Rectal smooth muscle tissue (tissue), 1 donor: ENCODE measurements at regions not wholly inside any gene's neighbourhood (a gene's known extent, or its start where the extent isn't known, plus 50 kb on each side); places are given as distances from the start of the nearest gene placed in this dataset.

Experiments used
- H3K27ac ChIP-seq: one replicate; pipeline ENCODE4 v1.7.0; 2013; ENCODE audit warnings: low read depth, low read length, inconsistent platforms
- H3K27me3 ChIP-seq: one replicate; pipeline ENCODE4 v1.7.0; 2013; ENCODE audit warnings: low read length; ENCODE audit not compliant: control insufficient read depth, insufficient read depth
- H3K36me3 ChIP-seq: one replicate; pipeline ENCODE4 v1.7.0; 2013; ENCODE audit warnings: low read length; ENCODE audit not compliant: control insufficient read depth, insufficient read depth
- H3K4me1 ChIP-seq: one replicate; pipeline ENCODE4 v1.7.0; 2013; ENCODE audit warnings: low read length; ENCODE audit not compliant: control insufficient read depth, insufficient read depth
- H3K4me3 ChIP-seq: one replicate; pipeline ENCODE4 v1.7.0; 2013; ENCODE audit warnings: low read length
- H3K9ac ChIP-seq: one replicate; pipeline ENCODE4 v1.7.0; 2013; ENCODE audit warnings: low read length

DNA sequence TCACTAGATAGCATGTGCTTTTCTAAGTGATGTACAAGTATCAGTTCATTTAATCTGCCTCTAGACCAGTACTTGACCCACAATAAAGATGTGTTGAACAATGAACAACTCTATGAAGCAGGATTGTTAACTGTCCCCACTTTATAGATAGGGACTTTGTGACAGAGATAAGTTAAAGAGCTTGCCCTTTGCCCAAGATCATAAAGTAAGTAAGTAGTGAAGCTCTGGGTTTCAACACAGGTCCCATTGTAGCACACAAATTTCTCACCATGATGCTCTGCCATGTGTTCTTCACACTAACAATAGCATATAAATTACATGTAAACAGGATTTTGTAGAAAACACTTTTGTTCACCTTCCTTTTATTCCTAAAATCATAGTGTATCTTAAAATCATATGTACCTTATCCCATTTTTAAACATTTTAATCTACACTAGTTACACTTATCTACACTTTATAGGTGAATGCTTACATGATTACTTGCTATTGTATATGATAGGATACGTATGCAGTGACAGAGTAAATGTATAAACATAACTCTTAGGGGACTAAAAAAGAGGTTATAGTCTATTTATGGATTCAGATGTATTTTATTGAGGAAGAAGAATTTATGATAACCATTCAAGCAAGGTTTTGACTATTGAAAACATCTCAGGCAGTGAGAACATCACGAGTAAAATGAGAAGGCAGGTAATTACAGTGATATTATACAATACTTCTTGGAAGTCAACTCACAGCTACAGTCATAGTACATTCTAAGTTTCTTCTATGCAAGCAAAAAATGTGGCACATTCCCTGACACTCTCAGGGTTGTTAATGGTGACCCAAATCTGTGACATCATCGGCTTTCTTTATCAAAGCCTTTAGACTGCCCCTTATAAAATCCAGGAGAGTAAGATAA, 2275.1 kb downstream of the PCDH7 start:
- no peaks in the 10 kb centered on the region for H3K27me3 ChIP-seq
- H3K9ac ChIP-seq: no peak overlapping the region
- no peak overlapping the region for H3K4me3 ChIP-seq
- no peaks in the 10 kb centered on the region for H3K4me1 ChIP-seq
- H3K27ac ChIP-seq: no peak overlapping the region
- no peaks in the 10 kb centered on the region for H3K36me3 ChIP-seq

DNA sequence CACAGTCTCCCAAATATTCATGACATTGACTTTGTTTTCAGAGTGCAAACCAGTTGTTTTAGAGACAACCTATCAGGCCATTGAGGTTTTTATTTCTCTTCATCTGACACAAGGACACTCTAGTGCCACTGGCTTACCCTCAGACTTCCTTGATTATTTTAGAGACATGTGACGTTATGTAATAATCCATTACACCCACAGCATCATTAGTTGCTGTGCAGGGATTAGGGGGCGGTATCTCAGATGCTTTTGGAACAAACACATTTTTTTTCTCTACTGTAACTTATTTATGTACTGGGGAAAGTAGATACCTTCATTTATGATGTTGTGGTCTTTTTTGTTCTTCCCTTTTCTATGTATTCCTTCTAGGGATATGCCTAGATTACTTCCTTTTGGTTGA, 2293.1 kb downstream of the PCDH7 start:
- H3K27ac ChIP-seq: no peak overlapping the region
- no peaks in the 10 kb centered on the region for H3K4me1 ChIP-seq
- no peak overlapping the region for H3K9ac ChIP-seq
- no peaks in the 10 kb centered on the region for H3K36me3 ChIP-seq
- H3K4me3 ChIP-seq: no peak overlapping the region
- no peaks in the 10 kb centered on the region for H3K27me3 ChIP-seq

DNA sequence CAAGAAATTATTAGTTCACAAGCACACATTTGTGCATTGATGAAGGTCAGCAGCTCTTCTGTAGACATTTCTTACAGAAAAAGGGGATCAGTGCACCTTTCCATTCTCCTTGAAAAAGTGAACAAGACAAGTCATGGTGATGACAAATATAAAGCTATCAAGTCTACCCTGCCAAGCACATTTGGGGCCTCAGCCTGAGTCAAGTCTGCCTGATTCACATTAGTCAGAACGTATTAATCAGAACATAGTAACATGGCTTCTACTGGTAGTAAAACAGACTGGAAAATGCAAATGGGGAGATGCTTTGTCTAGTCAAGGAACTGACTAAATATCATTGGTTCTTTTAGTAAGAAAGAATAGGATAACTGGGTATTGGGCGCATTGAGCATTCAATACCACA, 2305.1 kb downstream of the PCDH7 start:
- H3K9ac ChIP-seq: no peak overlapping the region
- no peaks in the 10 kb centered on the region for H3K27me3 ChIP-seq
- H3K27ac ChIP-seq: no peak overlapping the region
- no peaks in the 10 kb centered on the region for H3K36me3 ChIP-seq
- no peaks in the 10 kb centered on the region for H3K4me1 ChIP-seq
- H3K4me3 ChIP-seq: no peak overlapping the region

DNA sequence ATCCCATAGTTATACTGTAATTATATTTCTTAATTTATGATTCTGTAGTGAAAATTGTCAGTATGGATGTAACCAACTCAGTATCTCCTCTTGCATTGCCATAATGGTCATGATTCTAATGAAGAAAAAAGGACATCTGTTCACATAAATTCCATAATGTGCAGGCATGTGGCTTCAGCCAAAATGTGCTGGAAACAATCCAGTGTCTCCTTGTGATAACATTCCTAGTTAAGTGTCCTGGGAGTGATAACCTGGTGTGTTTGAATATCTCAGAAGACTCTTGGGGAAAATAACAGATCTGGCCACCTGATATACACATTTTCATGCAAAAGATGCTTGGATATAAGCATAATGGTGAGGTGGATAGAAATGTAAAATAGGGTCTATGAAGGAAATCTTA, 2309.8 kb downstream of the PCDH7 start:
- H3K27me3 ChIP-seq: no peaks in the 10 kb centered on the region
- H3K4me3 ChIP-seq: no peak overlapping the region
- no peak overlapping the region for H3K27ac ChIP-seq
- H3K9ac ChIP-seq: no peak overlapping the region
- no peaks in the 10 kb centered on the region for H3K36me3 ChIP-seq
- no peaks in the 10 kb centered on the region for H3K4me1 ChIP-seq

DNA sequence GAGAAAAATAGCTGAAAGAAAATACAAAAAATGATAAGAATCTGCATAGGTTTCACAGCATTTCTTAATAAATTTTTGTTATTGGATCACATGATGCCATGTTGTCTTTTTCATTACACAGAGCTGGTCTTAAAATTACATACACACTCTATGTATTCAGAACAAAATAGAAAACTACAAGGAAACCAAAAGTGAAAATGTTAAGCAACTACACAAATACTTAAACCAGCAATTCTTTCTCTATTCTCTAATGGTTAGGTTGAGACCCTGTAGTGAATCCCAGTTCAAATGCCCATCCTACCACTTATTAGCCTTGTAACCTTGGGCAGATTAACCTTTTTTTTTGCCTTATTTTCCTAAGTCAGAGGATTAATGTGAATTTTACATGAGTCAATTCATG, 2311.2 kb downstream of the PCDH7 start:
- Histone ChIP-seq H3K4me3 (no peak overlapping the region), H3K36me3 (no peaks in the 10 kb centered on the region), H3K27ac (no peak overlapping the region), H3K4me1 (no peaks in the 10 kb centered on the region), H3K27me3 (no peaks in the 10 kb centered on the region), H3K9ac (no peak overlapping the region)

DNA sequence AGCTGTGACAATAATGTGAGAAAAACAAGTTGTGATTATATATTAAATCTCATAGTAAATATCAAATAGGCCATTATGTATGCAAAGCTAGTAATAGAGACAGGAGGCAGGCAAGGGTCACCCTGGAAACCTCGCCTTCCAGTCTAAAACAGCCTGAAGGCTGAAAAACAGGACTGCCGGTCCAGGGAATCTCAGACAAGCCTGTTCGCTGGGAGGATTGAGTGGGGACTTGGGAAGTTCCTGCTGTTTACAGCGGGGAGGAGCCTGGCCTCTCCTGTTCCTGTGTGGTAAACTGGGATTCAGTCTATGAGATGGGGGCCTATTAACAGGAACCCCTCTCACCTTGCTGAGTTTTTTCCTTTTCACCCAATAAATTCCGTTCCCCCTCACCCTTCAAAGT, 2317.3 kb downstream of the PCDH7 start:
- H3K36me3 ChIP-seq: no peaks in the 10 kb centered on the region
- H3K27me3 ChIP-seq: no peaks in the 10 kb centered on the region
- H3K4me3 ChIP-seq: no peak overlapping the region
- H3K9ac ChIP-seq: no peak overlapping the region
- H3K4me1 ChIP-seq: no peaks in the 10 kb centered on the region
- no peak overlapping the region for H3K27ac ChIP-seq

DNA sequence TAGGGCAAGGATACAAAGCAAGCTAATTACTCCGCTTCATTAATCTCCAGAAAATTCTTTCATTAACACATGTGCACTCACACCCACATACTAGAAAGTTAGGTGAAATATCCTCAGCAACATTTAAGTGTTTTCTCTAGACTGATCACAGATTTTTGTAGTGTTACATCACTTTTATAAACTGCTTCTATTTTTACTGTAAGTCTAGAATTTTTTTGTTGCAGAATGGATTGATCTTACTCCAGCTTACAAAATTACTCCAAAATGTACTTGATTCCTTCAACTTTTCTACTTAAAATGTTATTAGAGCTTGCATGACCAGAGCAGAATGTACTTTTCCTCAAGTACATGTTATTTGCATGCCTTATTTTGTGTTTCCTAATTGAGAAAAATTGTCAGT, 2325.2 kb downstream of the PCDH7 start:
- Histone ChIP-seq H3K36me3 (no peaks in the 10 kb centered on the region), H3K27ac (no peak overlapping the region), H3K27me3 (no peaks in the 10 kb centered on the region), H3K9ac (no peak overlapping the region), H3K4me3 (no peak overlapping the region), H3K4me1 (no peaks in the 10 kb centered on the region)

DNA sequence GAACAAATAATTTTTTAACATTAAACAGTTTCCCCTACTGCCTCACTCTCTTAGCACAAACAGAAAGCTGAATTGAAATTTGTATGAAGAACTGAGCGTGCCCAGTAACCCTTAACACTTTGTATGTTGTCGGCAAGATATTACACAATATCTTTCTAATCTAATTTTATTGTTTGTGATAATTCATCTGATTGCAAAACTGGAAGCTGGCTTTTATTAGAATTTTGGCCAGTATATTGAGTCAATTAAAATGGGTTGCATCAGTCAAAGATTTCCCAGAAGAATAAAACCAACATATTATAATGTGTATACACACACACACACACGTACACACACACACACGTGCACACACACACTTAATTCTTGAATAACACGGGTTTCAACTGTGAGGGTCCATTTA, 2332.1 kb downstream of the PCDH7 start:
- Histone ChIP-seq H3K4me1 (no peaks in the 10 kb centered on the region), H3K36me3 (no peaks in the 10 kb centered on the region), H3K27ac (no peak overlapping the region), H3K4me3 (no peak overlapping the region), H3K9ac (no peak overlapping the region), H3K27me3 (no peaks in the 10 kb centered on the region)

DNA sequence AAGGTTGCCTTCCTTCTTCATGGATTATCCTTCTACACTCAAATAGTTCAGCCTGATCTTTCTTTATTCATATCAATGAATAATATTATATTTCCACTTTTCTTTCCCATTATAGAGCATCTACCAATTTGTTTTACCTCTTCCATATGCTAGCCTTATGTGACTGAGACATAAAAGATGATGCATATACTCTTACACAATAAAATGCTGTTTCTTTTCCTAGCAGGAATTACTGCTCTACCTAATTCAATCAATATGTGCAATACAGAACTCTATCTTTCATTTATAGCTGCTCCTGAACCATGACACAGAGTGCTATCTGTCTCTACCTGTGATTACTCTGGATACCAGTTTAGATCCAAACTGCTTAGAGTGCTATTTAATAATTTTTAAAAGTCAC, 2334.0 kb downstream of the PCDH7 start:
- H3K9ac ChIP-seq: no peak overlapping the region
- no peaks in the 10 kb centered on the region for H3K4me1 ChIP-seq
- H3K4me3 ChIP-seq: no peak overlapping the region
- no peak overlapping the region for H3K27ac ChIP-seq
- H3K36me3 ChIP-seq: no peaks in the 10 kb centered on the region
- no peaks in the 10 kb centered on the region for H3K27me3 ChIP-seq

DNA sequence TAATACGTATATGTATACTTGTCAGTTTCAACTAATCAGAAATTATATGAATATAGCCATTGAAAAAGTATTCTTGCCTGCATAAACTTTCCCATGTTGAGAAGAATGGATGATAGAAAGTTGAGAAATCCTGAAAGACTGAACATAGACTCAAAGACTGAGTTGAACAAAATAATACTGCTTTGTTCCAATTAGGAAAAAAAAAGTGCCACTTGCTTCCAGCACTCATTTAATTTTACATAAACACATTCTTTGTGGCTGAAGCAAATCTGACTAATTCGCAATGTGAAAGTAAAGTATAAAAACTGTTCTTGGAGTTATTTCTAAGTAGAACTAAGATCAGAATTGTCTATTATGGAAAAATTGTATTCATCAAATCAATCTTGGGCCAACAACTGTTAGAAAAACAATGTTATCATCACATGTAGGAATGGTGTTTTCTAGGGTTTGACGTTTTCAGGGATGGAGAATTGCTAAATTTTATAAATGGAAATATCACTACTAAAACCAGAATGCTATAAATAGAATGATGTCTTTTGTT, 2334.6 kb downstream of the PCDH7 start:
- Histone ChIP-seq H3K27me3 (no peaks in the 10 kb centered on the region), H3K4me3 (no peak overlapping the region), H3K4me1 (no peaks in the 10 kb centered on the region), H3K27ac (no peak overlapping the region), H3K36me3 (no peaks in the 10 kb centered on the region), H3K9ac (no peak overlapping the region)

DNA sequence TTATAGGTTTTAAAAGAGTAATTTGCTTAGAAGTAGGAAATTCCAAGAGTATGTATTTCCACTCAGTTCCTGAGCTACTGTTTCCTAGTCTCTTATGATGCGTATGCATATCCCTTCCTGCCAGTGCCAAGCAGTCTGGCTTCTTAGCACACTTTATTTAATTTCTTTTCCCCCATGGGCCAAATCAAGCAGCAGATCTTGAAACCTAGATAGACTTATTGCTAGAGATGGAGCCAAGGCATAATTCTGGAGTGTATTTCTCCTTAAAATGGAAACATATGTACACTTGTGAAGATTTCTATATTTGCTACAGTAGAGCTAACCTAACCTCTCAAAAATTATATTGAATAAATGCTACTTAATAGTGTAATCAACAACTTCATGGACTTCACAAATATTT, 2337.6 kb downstream of the PCDH7 start:
- H3K4me1 ChIP-seq: no peaks in the 10 kb centered on the region
- H3K27me3 ChIP-seq: no peaks in the 10 kb centered on the region
- H3K36me3 ChIP-seq: no peaks in the 10 kb centered on the region
- H3K9ac ChIP-seq: no peak overlapping the region
- no peak overlapping the region for H3K4me3 ChIP-seq
- H3K27ac ChIP-seq: no peak overlapping the region

DNA sequence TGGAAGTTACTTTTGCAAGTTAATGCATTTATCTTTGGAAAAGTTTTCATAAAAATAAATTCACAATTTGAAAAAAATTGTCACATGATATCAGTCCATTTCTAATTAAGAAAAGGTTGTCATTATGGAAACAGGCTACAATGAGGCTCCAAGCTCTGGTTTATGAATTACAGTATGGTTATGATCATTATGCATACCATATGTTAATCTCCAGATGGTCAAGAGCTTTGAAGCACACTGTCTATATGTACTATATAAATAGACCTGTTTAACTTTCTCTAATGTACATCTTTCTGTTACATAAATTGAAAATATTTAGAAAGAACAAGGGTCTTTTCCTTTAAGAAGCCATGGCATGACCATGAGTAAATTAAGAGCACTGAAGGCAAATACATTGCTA, 2338.8 kb downstream of the PCDH7 start:
- H3K4me3 ChIP-seq: no peak overlapping the region
- H3K9ac ChIP-seq: no peak overlapping the region
- H3K27me3 ChIP-seq: no peaks in the 10 kb centered on the region
- H3K36me3 ChIP-seq: no peaks in the 10 kb centered on the region
- H3K27ac ChIP-seq: no peak overlapping the region
- peaks cover 6% of the 10 kb centered on the region for H3K4me1 ChIP-seq
